IMR-90 (cell line): ENCODE measurements at regions not wholly inside any gene's neighbourhood (a gene's known extent, or its start where the extent isn't known, plus 50 kb on each side); places are given as distances from the start of the nearest gene placed in this dataset.
"Not testable (repeated sequence)": the region's sequence is repeated elsewhere in the genome, so short reads cannot be mapped to it uniquely, and the experiment has no call there.

ENCODE experiments used
- ATAC-seq: fragments of 200-7000 bp; cut with Tn5 transposase; 2 replicates; pipeline ENCODE4 v1.9.1; 2020; ENCODE audit warnings: low read depth, mild to moderate bottlenecking, moderate library complexity
- BruUV-seq: library from RNA; stranded (reverse); fragments of 400-500 nt; replicated peaks from 2 replicates; lab custom pipeline; 2021; lab: Mats Ljungman, UMichigan
- CTCF ChIA-PET: fragments of 300-600 bp; formaldehyde crosslinking; extraction: SDS; loops from one replicate; lab custom pipeline; 2021; ENCODE audit warnings: antibody characterized with exemption; lab: Yijun Ruan, JAX
- POLR2A ChIA-PET: fragments of 300-600 bp; sonication (Branson Sonifier 250); formaldehyde crosslinking; loops from one replicate; lab custom pipeline; 2022; ENCODE audit warnings: antibody characterized with exemption; ENCODE audit not compliant: unreplicated experiment; lab: Charles Lee
- DNase-seq: peaks from one replicate; pipeline ENCODE4 v3.0.0; 2013
- H2AFZ ChIP-seq: replicated peaks from 2 replicates; pipeline ENCODE3; 2013; ENCODE audit warnings: low read length, mild to moderate bottlenecking; ENCODE audit not compliant: poor library complexity
- H2AK5ac ChIP-seq: 2 replicates; pipeline ENCODE4 v1.6.1; 2013; ENCODE audit warnings: low read depth, low read length, inconsistent platforms
- H2AK9ac ChIP-seq: replicated peaks from 2 replicates; pipeline ENCODE3; 2013; ENCODE audit warnings: mild to moderate bottlenecking, low read depth, low read length, moderate library complexity; ENCODE audit not compliant: poor library complexity
- H2BK120ac ChIP-seq: 2 replicates; pipeline ENCODE4 v1.6.1; 2013; ENCODE audit warnings: low read depth, low read length, inconsistent platforms
- H2BK15ac ChIP-seq: 3 replicates; pipeline ENCODE4 v1.6.1; 2013; ENCODE audit warnings: low read depth, low read length, inconsistent platforms
- H2BK20ac ChIP-seq: 2 replicates; pipeline ENCODE4 v1.6.1; 2013; ENCODE audit warnings: low read depth, mild to moderate bottlenecking, inconsistent platforms, low read length, moderate library complexity
- H2BK5ac ChIP-seq: 2 replicates; pipeline ENCODE4 v1.6.1; 2013; ENCODE audit warnings: mild to moderate bottlenecking, low read depth, low read length, inconsistent platforms; ENCODE audit not compliant: poor library complexity, severe bottlenecking
- H3K14ac ChIP-seq: replicated peaks from 2 replicates; pipeline ENCODE4 v1.6.1; 2013; ENCODE audit warnings: low read depth, low read length, inconsistent platforms
- H3K18ac ChIP-seq: 2 replicates; pipeline ENCODE4 v1.6.1; 2013; ENCODE audit warnings: low read depth, low read length, control low read depth
- H3K23ac ChIP-seq: 2 replicates; pipeline ENCODE4 v1.6.1; 2013; ENCODE audit warnings: low read depth, low read length, inconsistent platforms
- H3K27ac ChIP-seq: 2 replicates; pipeline ENCODE4 v1.5.1; 2013; ENCODE audit warnings: mild to moderate bottlenecking, control low read depth, low read length; ENCODE audit not compliant: insufficient read depth
- H3K27me3 ChIP-seq: 2 replicates; pipeline ENCODE4 v1.6.1; 2013; ENCODE audit warnings: low read length; ENCODE audit not compliant: control insufficient read depth, insufficient read depth
- H3K36me3 ChIP-seq: 2 replicates; pipeline ENCODE4 v1.6.1; 2013; ENCODE audit warnings: low read length, mixed read lengths; ENCODE audit not compliant: control insufficient read depth, insufficient read depth
- H3K4ac ChIP-seq: 2 replicates; pipeline ENCODE4 v1.6.1; 2013; ENCODE audit warnings: low read depth, low read length, inconsistent platforms
- H3K4me1 ChIP-seq: 2 replicates; pipeline ENCODE4 v1.6.1; 2013; ENCODE audit warnings: low read length, mixed read lengths; ENCODE audit not compliant: control insufficient read depth, insufficient read depth
- H3K4me2 ChIP-seq: 2 replicates; pipeline ENCODE4 v1.6.1; 2013; ENCODE audit warnings: low read depth, mild to moderate bottlenecking, control low read depth, low read length, moderate library complexity
- H3K4me3 ChIP-seq: 2 replicates; pipeline ENCODE4 v1.5.1; 2013; ENCODE audit warnings: low read depth, mild to moderate bottlenecking, control low read depth, low read length, moderate library complexity; ENCODE audit not compliant: insufficient read depth
- H3K56ac ChIP-seq: 2 replicates; pipeline ENCODE4 v1.6.1; 2013; ENCODE audit warnings: low read length, inconsistent platforms; ENCODE audit not compliant: insufficient read depth; ENCODE audit errors: extremely low read depth
- H3K79me1 ChIP-seq, 2 experiments: 2 replicates each; pipeline ENCODE4 v1.6.1; 2013; ENCODE audit warnings: low read length in 2 of 2, inconsistent platforms in 1 of 2, low read depth in 1 of 2
- H3K9ac ChIP-seq: 2 replicates; pipeline ENCODE4 v1.6.1; 2013; ENCODE audit warnings: low read depth, low read length, control low read depth
- H3K9me1 ChIP-seq: 2 replicates; pipeline ENCODE4 v1.6.1; 2013; ENCODE audit warnings: low read length, inconsistent platforms; ENCODE audit not compliant: insufficient read depth
- H3K9me3 ChIP-seq: 2 replicates; pipeline ENCODE4 v1.6.1; 2013; ENCODE audit warnings: low read length; ENCODE audit not compliant: control insufficient read depth, insufficient read depth
- H4K20me1 ChIP-seq: 2 replicates; pipeline ENCODE4 v1.6.1; 2013; ENCODE audit warnings: low read length, inconsistent platforms; ENCODE audit not compliant: insufficient read depth
- H4K5ac ChIP-seq: 2 replicates; pipeline ENCODE4 v1.6.1; 2013; ENCODE audit warnings: mild to moderate bottlenecking, low read depth, low read length, control low read depth
- H4K8ac ChIP-seq, 2 experiments: 2 replicates each; pipeline ENCODE4 v1.6.1; 2013; ENCODE audit warnings: low read depth in 2 of 2, low read length in 2 of 2, control low read depth in 1 of 2, inconsistent platforms in 1 of 2
- H4K91ac ChIP-seq: 2 replicates; pipeline ENCODE4 v1.6.1; 2013; ENCODE audit warnings: low read depth, low read length, inconsistent platforms; ENCODE audit not compliant: insufficient read depth
- dilution Hi-C: fragments of 300-500 bp; cut with HindIII; formaldehyde crosslinking; loops from one replicate; pipeline ENCODE4 v1.14.3; 2018; ENCODE audit warnings: low sequenced_read_pairs; ENCODE audit not compliant: unreplicated experiment
- in situ Hi-C: fragments of 300-500 bp; cut with MboI; formaldehyde crosslinking; loops from 3 replicates; pipeline ENCODE4 v1.14.3; 2019; ENCODE audit warnings: low sequenced_read_pairs, inconsistent platforms, mixed read lengths
- intact Hi-C: fragments of 100-400 bp; cut with micrococcal nuclease; formaldehyde crosslinking; loops from 2 replicates; pipeline ENCODE4 v1.10.0; 2022

GRCh38 chr12:62073236-62073635 is 187.0 kb upstream of the USP15 start:
- H3K27ac ChIP-seq, H3K23ac ChIP-seq, H3K56ac ChIP-seq, H3K4me2 ChIP-seq, H3K36me3 ChIP-seq, H4K20me1 ChIP-seq, H2BK15ac ChIP-seq, CTCF ChIA-PET, H3K27me3 ChIP-seq, H3K4ac ChIP-seq, H3K9me1 ChIP-seq, H3K4me1 ChIP-seq, in situ Hi-C loops, H2BK5ac ChIP-seq, H2AFZ ChIP-seq, BruUV-seq, H3K4me3 ChIP-seq, H3K9me3 ChIP-seq, H3K9ac ChIP-seq, H2BK120ac ChIP-seq, H3K14ac ChIP-seq, H4K8ac ChIP-seq, ATAC-seq, H2BK20ac ChIP-seq, H4K5ac ChIP-seq, POLR2A ChIA-PET, dilution Hi-C loops, H4K91ac ChIP-seq, DNase-seq, H2AK9ac ChIP-seq, H3K18ac ChIP-seq, H2AK5ac ChIP-seq, intact Hi-C loops, H3K79me1 ChIP-seq: not testable (repeated sequence)
